ENCODE measurements at regions not wholly inside any gene's neighbourhood (a gene's known extent, or its start where the extent isn't known, plus 50 kb on each side); places are given as distances from the start of the nearest gene placed in this dataset.
A peak's percentile ranks its signal among the peaks of the same experiment; 100 is the strongest.
"Not testable (repeated sequence)": the region's sequence is repeated elsewhere in the genome, so short reads cannot be mapped to it uniquely, and the experiment has no call there.

DNA sequence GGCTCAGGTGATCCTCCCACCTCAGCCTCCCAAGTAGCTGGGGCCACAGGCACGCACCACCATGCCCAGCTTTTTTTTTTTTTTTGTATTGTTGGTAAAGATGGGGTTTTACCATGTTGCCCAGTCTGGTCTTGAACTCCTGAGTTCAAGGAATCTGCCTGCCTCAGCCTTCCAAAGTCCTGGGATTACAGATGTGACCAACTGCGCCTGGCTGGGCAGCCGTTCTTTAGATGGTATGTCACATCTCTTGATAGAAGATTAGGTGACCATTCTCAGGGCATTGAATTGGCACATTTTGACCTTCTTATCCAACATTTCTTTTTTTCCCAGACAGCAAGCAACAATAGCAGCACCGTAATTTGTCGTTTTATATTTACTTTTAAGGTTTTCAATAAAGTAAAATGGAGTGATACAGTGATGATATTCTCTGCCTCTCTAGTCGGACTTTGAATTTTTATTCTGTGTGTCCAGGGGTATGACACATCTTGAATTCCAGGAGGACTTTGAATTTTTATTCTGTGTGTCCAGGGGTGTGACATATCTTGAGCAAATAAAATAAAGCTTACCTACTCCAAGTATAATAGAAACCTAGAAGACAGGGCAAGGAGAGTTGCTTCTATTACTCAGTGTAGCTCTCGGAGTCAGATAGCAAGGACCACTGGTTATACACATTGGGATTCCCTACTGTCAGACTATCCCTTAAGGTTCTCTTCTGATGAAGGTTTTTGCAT is 282.4 kb upstream of the NOTCH2NLA start:
- H3K27me3 ChIP-seq; H3K4me1 ChIP-seq; intact Hi-C loops (cut with DNase I); H3K36me3 ChIP-seq; ATAC-seq; H3K9me3 ChIP-seq; H3K27ac ChIP-seq; H3K4me3 ChIP-seq; DNase-seq: not testable (repeated sequence)
- WGBS, 4 donors, result 95 to 100% (median 96%) methylated on average over 2 of the region's 7 CpGs; no CpG with 5 or more reads in 1 of the 4 donors

GRCh38 chr1:146510248-146510983 is 281.6 kb upstream of the NOTCH2NLA start:
- H3K9me3 ChIP-seq; H3K27me3 ChIP-seq; H3K4me1 ChIP-seq; ATAC-seq; intact Hi-C loops (cut with DNase I); H3K36me3 ChIP-seq; DNase-seq; H3K4me3 ChIP-seq; H3K27ac ChIP-seq: not testable (repeated sequence)
- WGBS, 4 donors, result no CpG with 5 or more reads among the region's 4 CpGs

DNA sequence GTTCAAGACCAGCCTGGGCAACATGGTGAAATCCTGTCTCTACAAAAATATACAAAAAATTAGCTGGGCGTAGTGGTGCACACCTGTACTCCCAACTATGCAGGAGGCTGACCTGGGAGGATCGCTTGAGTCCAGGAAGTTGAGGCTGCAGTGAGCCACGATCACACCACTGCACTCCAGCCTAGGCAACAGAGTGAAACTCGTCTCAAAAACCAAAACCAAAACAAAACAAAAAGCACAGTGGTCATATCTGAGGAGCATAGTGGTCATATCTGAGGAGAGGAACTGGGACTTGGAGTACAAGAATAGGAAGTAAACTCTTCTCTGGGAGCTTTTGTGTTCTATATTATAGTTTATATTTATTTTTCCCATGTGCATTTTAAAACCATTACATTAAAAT is 275.3 kb upstream of the NOTCH2NLA start:
- 77 to 88% (median 84%) methylated on average over 3 of the region's 4 CpGs; no CpG with 5 or more reads in 1 of the 4 donors for WGBS, 4 donors
- H3K9me3 ChIP-seq; ATAC-seq; DNase-seq; H3K4me3 ChIP-seq; H3K27ac ChIP-seq; H3K27me3 ChIP-seq; intact Hi-C loops (cut with DNase I); H3K36me3 ChIP-seq; H3K4me1 ChIP-seq: not testable (repeated sequence)

GRCh38 chr1:146487555-146487954 is 258.7 kb upstream of the NOTCH2NLA start:
- intact Hi-C loops (cut with DNase I); H3K4me1 ChIP-seq; H3K27ac ChIP-seq; DNase-seq; H3K36me3 ChIP-seq; H3K9me3 ChIP-seq; H3K27me3 ChIP-seq: not testable (repeated sequence)
- ATAC-seq, result peak; percentile 23 to 76 (median 56)
- peak overlapping the region in 2 of 12 donors; percentile 46 to 54 for H3K4me3 ChIP-seq
- no CpG with 5 or more reads among the region's 6 CpGs for WGBS, 4 donors

GRCh38 chr1:146487155-146487554 is 258.3 kb upstream of the NOTCH2NLA start:
- H3K36me3 ChIP-seq; H3K27me3 ChIP-seq; intact Hi-C loops (cut with DNase I); H3K4me1 ChIP-seq; H3K9me3 ChIP-seq: not testable (repeated sequence)
- Histone ChIP-seq H3K4me3 (peak overlapping the region in 11 of 12 donors; percentile 22 to 63 (median 46)), H3K27ac (peak overlapping the region in 7 of 12 donors; percentile 23 to 80 (median 58))
- peak in 1 of 4 donors; percentile 24 for ATAC-seq
- peak in 1 of 5 donors; percentile 24 for DNase-seq
- 0 to 2% (median 0%) methylated on average over 1 to 13 of the region's 24 CpGs; no CpG with 5 or more reads in 1 of the 4 donors for WGBS, 4 donors

DNA sequence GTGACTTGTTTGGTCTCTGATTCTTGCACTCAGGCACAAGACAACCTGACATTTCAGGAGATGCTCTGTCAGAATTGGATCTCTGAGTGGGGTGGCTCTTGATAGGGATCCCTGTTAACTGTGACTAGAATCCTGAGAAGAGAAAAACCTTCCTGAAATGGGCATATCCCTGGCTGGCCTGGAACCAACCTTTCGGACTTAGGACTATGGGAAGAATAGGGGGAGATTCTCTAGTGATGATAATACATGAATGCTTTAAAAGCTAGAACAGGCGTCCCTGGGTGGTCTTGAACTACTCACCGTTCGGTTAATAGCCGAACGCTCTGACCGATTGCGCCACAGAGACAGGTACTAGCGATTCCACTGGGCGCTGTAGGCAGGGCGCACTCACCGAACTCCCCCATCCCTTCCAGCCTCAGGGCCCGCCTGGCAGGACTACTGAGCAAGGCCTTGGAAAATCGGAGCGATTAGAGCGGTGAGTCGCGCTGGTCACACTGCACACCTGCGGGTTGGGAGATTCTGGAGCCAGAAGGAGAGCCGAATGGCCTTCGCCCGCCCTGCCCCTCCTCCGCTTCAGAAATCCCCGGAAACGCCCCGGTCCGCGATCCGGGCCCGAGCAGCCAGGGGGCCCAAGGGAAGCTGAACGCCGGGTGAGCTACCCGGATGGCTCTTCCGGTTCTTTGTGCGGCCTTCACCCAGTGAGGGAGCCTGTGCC is 257.6 kb upstream of the NOTCH2NLA start:
- intact Hi-C loops (cut with DNase I); H3K36me3 ChIP-seq; H3K27me3 ChIP-seq; H3K4me1 ChIP-seq; H3K9me3 ChIP-seq: not testable (repeated sequence)
- Histone ChIP-seq H3K4me3 (peak overlapping the region in 11 of 12 donors; percentile 22 to 63 (median 46)), H3K27ac (peak overlapping the region in 9 of 12 donors; percentile 43 to 80 (median 59))
- ATAC-seq (peak; percentile 66 to 93 (median 89)), DNase-seq (peak; percentile 7 to 62 (median 30))
- WGBS, 4 donors, result 5 to 12% (median 9%) methylated on average over 16 to 28 of the region's 35 CpGs; no CpG with 5 or more reads in 1 of the 4 donors

- H3K27ac ChIP-seq; H3K4me3 ChIP-seq; ATAC-seq; H3K4me1 ChIP-seq; intact Hi-C loops (cut with DNase I); H3K36me3 ChIP-seq; DNase-seq; H3K9me3 ChIP-seq; H3K27me3 ChIP-seq: not testable (repeated sequence)
- WGBS, 4 donors, result 50 to 88% (median 67%) methylated on average over 1 of the region's 2 CpGs
These were observed 255.4 kb upstream of the NOTCH2NLA start for GRCh38 chr1:146484195-146484594.

DNA sequence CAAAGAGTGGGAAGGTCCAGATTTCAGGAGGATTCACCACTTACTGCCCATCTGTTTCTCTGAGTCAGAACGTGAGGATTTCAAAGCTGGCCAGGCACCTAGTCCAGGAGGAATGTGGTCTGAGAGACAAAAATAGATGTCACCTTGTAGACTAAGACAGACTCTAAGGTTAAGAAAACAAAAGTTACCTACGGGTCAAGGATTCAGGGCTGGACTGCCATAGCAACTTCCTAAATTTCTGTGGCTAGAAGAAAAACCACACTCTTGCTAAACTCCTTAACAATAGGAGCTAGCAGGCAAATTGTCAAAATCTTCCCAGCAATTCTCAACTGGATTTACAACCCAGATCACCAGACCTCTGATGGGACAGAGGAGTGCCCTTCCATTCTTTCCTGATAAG is 250.4 kb upstream of the NOTCH2NLA start:
- H3K9me3 ChIP-seq; H3K4me1 ChIP-seq; ATAC-seq; H3K36me3 ChIP-seq; H3K4me3 ChIP-seq; H3K27ac ChIP-seq; DNase-seq; H3K27me3 ChIP-seq; intact Hi-C loops (cut with DNase I): not testable (repeated sequence)
- 50 to 73% (median 59%) methylated on average over 1 of the region's 2 CpGs for WGBS, 4 donors
